ENCODE measurements at regions not wholly inside any gene's neighbourhood (a gene's known extent, or its start where the extent isn't known, plus 50 kb on each side); places are given as distances from the start of the nearest gene placed in this dataset.

- TF ChIP-seq CTCF (conservative IDR thresholded peaks at IDR 0.05; ENCODE audit: control insufficient read depth, insufficient read depth, low read depth, low read length), result no peak
- no peak overlapping the region for H3K4me3 ChIP-seq (ENCODE audit: control insufficient read depth, low read depth, low read length)
- DNase-seq (ENCODE audit: low read depth), result no peak
Measured at GRCh38 chr9:28163619-28164018, 590.3 kb upstream of the C9orf72 start.

GRCh38 chr9:28166179-28166578 is 592.9 kb upstream of the C9orf72 start:
- no peak for TF ChIP-seq CTCF (conservative IDR thresholded peaks at IDR 0.05; ENCODE audit: control insufficient read depth, insufficient read depth, low read depth, low read length)
- no peak overlapping the region for H3K4me3 ChIP-seq (ENCODE audit: control insufficient read depth, low read depth, low read length)
- no peak for DNase-seq (ENCODE audit: low read depth)

- TF ChIP-seq CTCF (conservative IDR thresholded peaks at IDR 0.05; ENCODE audit: control insufficient read depth, insufficient read depth, low read depth, low read length), result no peak
- H3K4me3 ChIP-seq (ENCODE audit: control insufficient read depth, low read depth, low read length), result no peak overlapping the region
- DNase-seq (ENCODE audit: low read depth), result no peak
Measured at GRCh38 chr9:28177142-28177541, 603.9 kb upstream of the C9orf72 start.

- no peak for TF ChIP-seq CTCF (conservative IDR thresholded peaks at IDR 0.05; ENCODE audit: control insufficient read depth, insufficient read depth, low read depth, low read length)
- no peak overlapping the region for H3K4me3 ChIP-seq (ENCODE audit: control insufficient read depth, low read depth, low read length)
- no peak for DNase-seq (ENCODE audit: low read depth)
Measured at GRCh38 chr9:28177925-28178324, 604.6 kb upstream of the C9orf72 start.

GRCh38 chr9:28179893-28180292 is 606.6 kb upstream of the C9orf72 start:
- H3K4me3 ChIP-seq (ENCODE audit: control insufficient read depth, low read depth, low read length), result no peak overlapping the region
- TF ChIP-seq CTCF (conservative IDR thresholded peaks at IDR 0.05; ENCODE audit: control insufficient read depth, insufficient read depth, low read depth, low read length), result no peak
- no peak for DNase-seq (ENCODE audit: low read depth)

GRCh38 chr9:28190981-28191380 is 617.7 kb upstream of the C9orf72 start:
- DNase-seq (ENCODE audit: low read depth), result no peak
- no peak overlapping the region for H3K4me3 ChIP-seq (ENCODE audit: control insufficient read depth, low read depth, low read length)
- no peak for TF ChIP-seq CTCF (conservative IDR thresholded peaks at IDR 0.05; ENCODE audit: control insufficient read depth, insufficient read depth, low read depth, low read length)

GRCh38 chr9:28197653-28198052 is 624.4 kb upstream of the C9orf72 start:
- TF ChIP-seq CTCF (conservative IDR thresholded peaks at IDR 0.05; ENCODE audit: control insufficient read depth, insufficient read depth, low read depth, low read length), result no peak
- no peak for DNase-seq (ENCODE audit: low read depth)

More at GRCh38 chr9:28197653-28198052, 624.4 kb upstream of the C9orf72 start:
- no peak overlapping the region for H3K4me3 ChIP-seq (ENCODE audit: control insufficient read depth, low read depth, low read length)
